GM23248 (cell line): ENCODE measurements at regions not wholly inside any gene's neighbourhood (a gene's known extent, or its start where the extent isn't known, plus 50 kb on each side); places are given as distances from the start of the nearest gene placed in this dataset.

Experiments used
- EZH2 ChIP-seq: fragments of 200-600 bp; sonication (generic); IDR thresholded peaks from 2 replicates; pipeline ENCODE4 v1.6.1; 2018; ENCODE audit warnings: antibody characterized with exemption, mild to moderate bottlenecking; ENCODE audit not compliant: insufficient read depth, poor library complexity, severe bottlenecking
- EZH2phosphoT487 ChIP-seq: fragments of 200-600 bp; sonication (generic); IDR thresholded peaks from 2 replicates; pipeline ENCODE4 v1.6.1; 2018; ENCODE audit warnings: antibody characterized with exemption, moderate library complexity, mild to moderate bottlenecking, low read depth; ENCODE audit not compliant: insufficient read depth

DNA sequence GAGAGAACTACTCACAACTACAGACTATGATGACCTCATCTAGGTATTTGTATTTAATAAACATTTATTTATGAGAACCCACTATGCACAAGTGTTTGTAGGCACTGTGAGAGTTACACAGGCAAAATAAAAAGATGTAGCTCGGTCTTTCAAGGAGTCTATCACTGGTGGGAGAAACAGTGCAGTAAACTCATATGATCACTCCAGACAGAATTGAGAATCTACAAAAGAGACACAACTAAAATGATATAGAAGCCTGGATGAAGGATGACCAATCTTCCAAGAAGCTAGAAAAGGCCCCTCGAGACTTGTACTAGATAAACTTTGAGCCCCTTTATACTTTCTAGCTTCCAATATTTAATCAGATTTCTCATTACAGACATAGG is 70.2 kb upstream of the ZBTB20 start:
- no peak for TF ChIP-seq EZH2
- TF ChIP-seq EZH2phosphoT487, result no peak
